Mesothelial cell of epicardium (in vitro differentiated cells): ENCODE measurements at regions not wholly inside any gene's neighbourhood (a gene's known extent, or its start where the extent isn't known, plus 50 kb on each side); places are given as distances from the start of the nearest gene placed in this dataset.

Experiments used
- DNase-seq, 2 experiments: peaks; one replicate each; pipeline ENCODE4 v3.0.0; 2021; ENCODE audit warnings: low spot score in 2 of 2; ENCODE audit not compliant: unreplicated experiment in 2 of 2
- H3K27ac Mint-ChIP-seq: 2 replicates; pipeline ENCODE4 v1.8.0; 2021; ENCODE audit warnings: mixed read lengths
- H3K27me3 Mint-ChIP-seq: 2 replicates; pipeline ENCODE4 v1.8.0; 2021; ENCODE audit warnings: low read depth, mixed read lengths
- H3K36me3 Mint-ChIP-seq: 2 replicates; pipeline ENCODE4 v1.8.0; 2021; ENCODE audit warnings: mixed read lengths
- H3K4me1 Mint-ChIP-seq: 2 replicates; pipeline ENCODE4 v1.8.0; 2021; ENCODE audit warnings: mixed read lengths
- H3K4me3 Mint-ChIP-seq: 2 replicates; pipeline ENCODE4 v1.8.0; 2021; ENCODE audit warnings: mild to moderate bottlenecking, moderate library complexity, mixed read lengths
- H3K9me3 Mint-ChIP-seq: 2 replicates; pipeline ENCODE4 v1.8.0; 2021; ENCODE audit warnings: mixed read lengths
- TF ChIP-seq, protein P1 (sequence below): fragments of 200-600 bp; sonication (generic); IDR thresholded peaks from one replicate; pipeline ENCODE4 v1.5.0; 2021; ENCODE audit warnings: antibody characterized with exemption; ENCODE audit not compliant: unreplicated experiment

DNA sequence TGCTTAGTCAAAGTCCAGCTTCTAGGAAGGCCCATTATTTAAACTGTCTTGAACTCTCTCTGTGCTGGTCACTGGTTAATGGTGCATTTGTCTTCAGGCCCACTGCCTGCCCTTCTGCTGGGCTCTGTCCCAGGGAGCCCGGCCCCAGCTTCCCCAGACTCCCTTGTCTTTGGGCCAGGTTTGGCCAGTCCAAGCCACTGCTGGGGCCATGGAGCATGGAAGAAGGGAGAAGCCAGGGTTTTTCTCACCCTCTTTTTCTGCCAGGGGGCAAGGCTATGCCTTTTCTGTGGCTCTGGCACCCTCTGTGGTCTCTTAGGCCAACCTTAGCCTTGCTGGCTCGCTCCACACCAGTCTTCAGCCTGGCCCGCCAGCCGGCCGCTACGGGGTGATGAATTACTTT is 390.0 kb upstream of the SULF2 start:
- Mint-ChIP-seq H3K27me3 (peaks cover 20% of the 10 kb centered on the region), H3K9me3 (peaks cover 10% of the 10 kb centered on the region), H3K36me3 (no peaks in the 10 kb centered on the region), H3K4me3 (no peak overlapping the region), H3K4me1 (peaks cover 15% of the 10 kb centered on the region), H3K27ac (no peak overlapping the region)
- no peak for DNase-seq
- TF ChIP-seq, protein P1, sequence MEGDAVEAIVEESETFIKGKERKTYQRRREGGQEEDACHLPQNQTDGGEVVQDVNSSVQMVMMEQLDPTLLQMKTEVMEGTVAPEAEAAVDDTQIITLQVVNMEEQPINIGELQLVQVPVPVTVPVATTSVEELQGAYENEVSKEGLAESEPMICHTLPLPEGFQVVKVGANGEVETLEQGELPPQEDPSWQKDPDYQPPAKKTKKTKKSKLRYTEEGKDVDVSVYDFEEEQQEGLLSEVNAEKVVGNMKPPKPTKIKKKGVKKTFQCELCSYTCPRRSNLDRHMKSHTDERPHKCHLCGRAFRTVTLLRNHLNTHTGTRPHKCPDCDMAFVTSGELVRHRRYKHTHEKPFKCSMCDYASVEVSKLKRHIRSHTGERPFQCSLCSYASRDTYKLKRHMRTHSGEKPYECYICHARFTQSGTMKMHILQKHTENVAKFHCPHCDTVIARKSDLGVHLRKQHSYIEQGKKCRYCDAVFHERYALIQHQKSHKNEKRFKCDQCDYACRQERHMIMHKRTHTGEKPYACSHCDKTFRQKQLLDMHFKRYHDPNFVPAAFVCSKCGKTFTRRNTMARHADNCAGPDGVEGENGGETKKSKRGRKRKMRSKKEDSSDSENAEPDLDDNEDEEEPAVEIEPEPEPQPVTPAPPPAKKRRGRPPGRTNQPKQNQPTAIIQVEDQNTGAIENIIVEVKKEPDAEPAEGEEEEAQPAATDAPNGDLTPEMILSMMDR: no peak

DNA sequence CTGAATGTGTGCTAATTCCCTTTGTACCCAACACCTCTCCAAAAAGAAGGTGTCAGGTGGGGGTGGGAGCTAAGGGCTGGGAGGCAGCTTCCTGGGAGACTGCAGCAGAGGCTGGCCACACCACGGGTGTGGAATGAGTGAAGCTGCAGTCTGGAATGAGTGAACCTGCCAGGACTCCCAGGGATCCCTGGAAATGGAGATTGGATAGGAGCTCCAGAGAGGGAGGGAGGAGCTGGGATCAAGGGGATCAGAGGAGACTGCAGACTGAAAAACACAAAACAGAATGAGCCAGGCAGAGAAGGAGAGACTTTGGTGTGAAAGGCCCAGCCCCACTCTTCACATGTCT is 387.0 kb upstream of the SULF2 start:
- DNase-seq: no peak
- no peaks in the 10 kb centered on the region for H3K36me3 Mint-ChIP-seq
- no peak overlapping the region for H3K27ac Mint-ChIP-seq
- H3K4me1 Mint-ChIP-seq: no peaks in the 10 kb centered on the region
- peaks cover 29% of the 10 kb centered on the region for H3K27me3 Mint-ChIP-seq
- TF ChIP-seq, protein P1: no peak
- peaks cover 10% of the 10 kb centered on the region for H3K9me3 Mint-ChIP-seq
- no peak overlapping the region for H3K4me3 Mint-ChIP-seq

DNA sequence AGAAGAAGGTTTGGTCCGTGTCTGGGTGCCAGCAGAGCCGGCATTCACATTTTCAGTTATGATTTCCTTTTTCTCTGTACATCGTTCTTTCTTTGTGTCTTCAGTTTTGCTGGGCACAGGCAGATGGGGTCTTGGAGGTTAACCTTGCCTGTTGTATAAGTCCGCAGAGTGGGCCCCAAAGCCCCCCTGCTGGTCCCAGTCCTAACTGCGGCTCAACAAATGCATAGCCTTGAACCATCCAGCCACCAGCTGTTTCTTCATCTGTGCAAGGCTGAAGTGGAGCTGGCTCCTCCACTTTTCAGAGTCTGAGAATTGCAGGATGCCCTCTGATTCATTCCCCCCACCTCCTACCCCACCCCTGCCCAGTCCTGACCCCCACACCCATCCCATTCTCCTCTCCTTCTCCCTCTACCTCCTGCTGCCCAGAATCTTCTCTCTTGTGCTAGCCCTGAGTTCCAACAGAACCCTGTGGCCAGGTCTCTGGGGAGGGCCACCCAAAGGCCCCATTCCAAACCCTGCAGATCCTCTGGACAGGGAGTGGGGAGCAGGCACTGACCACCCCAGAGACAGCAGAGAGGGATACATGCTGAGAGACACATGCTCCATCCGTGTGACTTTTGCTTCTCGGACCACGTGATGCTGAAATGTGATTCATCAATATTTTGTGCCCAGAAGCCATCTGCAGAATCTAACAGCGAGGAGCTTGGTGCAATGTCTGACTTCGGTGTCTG is 386.5 kb upstream of the SULF2 start:
- TF ChIP-seq, protein P1: no peak
- DNase-seq: no peak
- Mint-ChIP-seq H3K36me3 (no peaks in the 10 kb centered on the region), H3K27me3 (peaks cover 32% of the 10 kb centered on the region), H3K4me1 (no peaks in the 10 kb centered on the region), H3K4me3 (no peak overlapping the region), H3K9me3 (peaks cover 10% of the 10 kb centered on the region), H3K27ac (no peak overlapping the region)

DNA sequence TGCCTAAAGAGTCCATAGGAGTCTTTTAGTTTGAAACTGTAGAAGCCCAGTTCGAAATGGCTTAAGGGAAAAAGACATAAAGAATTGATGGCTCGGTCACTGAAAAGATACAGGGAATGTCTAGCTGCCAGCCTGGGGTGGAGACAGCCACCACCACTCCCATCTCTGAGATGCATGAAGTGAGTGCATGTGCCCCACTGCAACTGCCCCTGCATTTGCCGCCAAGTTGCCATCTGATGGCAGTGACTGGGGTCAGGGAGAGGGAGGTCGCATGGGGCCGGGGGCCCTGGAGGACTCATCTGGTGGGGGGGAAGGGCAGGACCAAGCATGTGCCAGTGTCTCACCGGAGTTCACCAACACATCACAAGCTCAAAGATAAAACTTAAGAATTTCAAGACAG is 385.8 kb upstream of the SULF2 start:
- no peak for DNase-seq
- TF ChIP-seq, protein P1: no peak
- no peak overlapping the region for H3K27ac Mint-ChIP-seq

DNA sequence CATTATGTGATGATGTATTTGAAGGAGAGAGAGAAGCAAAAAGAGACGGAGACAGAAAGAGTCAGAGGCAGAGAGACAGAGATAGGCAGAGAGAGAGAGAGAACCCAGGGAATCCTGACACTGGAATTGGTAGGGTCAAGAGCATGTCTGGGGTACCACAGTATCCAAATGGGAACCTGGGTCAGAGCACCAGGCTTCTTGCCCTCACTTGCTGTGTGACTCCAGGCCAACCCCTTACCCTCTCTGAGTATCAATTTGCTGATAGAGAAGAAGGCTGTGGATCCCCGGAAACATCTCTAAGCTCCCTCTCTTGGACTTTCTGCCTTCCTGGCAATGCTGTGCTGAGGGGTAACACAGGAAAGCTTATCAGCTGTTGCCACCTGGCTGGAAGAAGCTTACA is 385.3 kb upstream of the SULF2 start:
- no peaks in the 10 kb centered on the region for H3K36me3 Mint-ChIP-seq
- H3K4me1 Mint-ChIP-seq: no peaks in the 10 kb centered on the region
- no peak overlapping the region for H3K27ac Mint-ChIP-seq
- peaks cover 36% of the 10 kb centered on the region for H3K27me3 Mint-ChIP-seq
- DNase-seq: no peak
- TF ChIP-seq, protein P1: no peak
- H3K4me3 Mint-ChIP-seq: no peak overlapping the region
- H3K9me3 Mint-ChIP-seq: peaks cover 10% of the 10 kb centered on the region

More for the DNA sequence above, 385.8 kb upstream of the SULF2 start:
- Mint-ChIP-seq H3K4me3 (no peak overlapping the region), H3K27me3 (peaks cover 35% of the 10 kb centered on the region), H3K36me3 (no peaks in the 10 kb centered on the region), H3K4me1 (no peaks in the 10 kb centered on the region), H3K9me3 (peaks cover 10% of the 10 kb centered on the region)
